ENCODE measurements at regions not wholly inside any gene's neighbourhood (a gene's known extent, or its start where the extent isn't known, plus 50 kb on each side); places are given as distances from the start of the nearest gene placed in this dataset.

DNA sequence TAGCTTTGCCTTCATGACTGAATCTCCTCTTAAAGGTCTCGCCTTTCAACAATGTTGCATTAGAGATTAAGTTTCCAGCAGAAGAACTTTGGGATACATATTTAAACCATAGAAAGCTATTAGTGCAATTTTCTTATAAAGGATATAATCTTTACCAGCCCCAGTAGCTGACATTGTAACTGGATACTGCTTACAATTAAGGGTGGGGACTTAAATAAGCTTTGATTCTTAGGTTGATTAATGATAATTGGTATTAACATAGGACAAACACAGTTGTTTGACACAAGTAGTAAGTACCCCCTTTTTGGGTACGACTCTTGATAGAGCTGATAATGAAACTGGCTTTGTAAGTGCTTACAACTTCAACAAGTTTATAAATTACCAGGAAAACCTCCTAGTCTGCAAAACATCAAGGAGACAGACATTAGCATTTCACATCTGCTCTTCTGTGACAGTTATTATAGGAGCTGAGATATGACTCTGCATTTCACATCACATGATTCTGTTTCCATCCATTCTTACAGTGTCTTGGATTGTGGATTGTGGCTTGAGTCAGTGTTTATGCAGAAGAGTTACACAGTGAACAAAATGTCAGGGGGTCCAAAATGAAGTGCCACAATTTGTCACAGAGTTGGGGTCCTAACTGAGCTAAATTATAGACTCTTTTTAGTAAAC is 249.1 kb upstream of the E2F7 start:
- intact Hi-C loops (cut with micrococcal nuclease) = no loop called here

DNA sequence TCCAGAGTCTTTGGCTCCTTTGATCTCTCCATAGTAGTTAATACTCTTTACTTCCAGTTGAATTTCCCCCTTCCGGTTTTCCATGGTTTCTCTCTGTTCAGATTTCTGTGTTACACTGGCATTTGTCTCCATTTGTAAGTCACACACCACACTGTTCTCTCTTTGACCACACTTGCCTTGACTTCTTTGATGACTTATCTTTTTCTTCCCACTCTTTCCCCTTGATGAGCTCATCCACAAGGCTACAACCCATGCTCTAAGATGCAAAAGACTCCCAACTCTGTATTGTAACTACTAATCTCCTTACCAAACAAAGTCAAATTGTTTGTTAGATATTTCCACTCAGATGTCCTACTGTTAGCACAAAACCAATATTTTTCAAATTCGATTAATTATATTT is 242.7 kb upstream of the E2F7 start:
- intact Hi-C loops (cut with micrococcal nuclease) = no loop called here

DNA sequence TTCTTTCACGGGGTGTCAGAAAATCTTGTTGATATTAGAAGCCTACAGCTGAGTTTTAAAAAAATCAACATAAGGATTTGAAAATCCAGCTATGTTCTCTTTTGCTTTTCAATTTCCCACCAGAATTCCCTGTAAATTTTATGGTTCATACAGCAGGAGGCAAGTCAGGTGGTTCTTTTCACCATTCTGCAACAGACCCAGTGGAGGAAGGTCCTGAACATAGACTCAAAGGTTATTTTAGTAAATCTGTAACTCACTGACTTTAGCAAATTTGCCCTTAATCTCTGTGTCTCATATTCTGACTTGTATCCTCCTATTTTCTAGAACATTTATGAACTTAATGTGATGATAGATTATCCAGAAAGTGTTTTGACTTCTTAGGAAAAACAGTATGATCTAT is 235.4 kb upstream of the E2F7 start:
- intact Hi-C loops (cut with micrococcal nuclease) = no loop called here

- intact Hi-C loops (cut with micrococcal nuclease) = no loop called here
Measured at GRCh38 chr12:77299910-77300669, 234.7 kb upstream of the E2F7 start.

DNA sequence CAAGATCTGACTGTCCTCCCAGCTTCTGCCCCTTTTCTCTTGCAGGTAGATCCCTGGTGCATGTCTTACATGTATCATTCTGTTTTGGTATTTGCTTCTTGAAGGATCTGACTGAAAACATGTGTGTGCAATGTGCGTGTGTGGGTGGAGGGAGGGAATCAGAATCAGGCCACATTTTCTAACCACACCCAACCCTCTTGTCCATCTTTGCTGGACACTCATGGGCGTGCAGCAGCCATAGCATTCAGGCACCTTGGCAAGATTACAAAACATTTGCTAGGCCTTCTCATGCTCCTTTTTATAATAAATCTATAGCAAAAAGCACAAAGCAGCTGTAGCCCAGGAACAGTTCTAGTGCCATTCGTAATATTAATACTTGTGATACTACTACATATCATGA is 233.6 kb upstream of the E2F7 start:
- intact Hi-C loops (cut with micrococcal nuclease) = no loop called here

DNA sequence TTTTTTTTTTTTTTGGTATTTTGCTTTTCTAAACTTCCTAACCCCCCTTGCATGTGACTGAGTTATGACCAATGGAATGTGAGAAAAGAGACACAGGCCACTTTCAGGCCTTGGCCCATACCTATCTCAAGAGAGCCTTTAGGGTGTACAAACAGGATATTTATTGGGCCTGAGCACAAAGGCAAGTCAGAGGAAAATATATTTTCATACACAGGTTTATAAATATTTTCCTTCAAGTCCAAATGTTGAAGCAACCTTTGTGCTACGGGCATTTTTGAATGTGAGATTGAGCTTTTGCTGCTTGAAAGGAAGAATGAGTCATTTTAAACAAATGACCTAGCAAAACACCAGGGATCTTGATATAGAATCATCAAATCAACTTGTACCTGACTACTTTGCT is 228.6 kb upstream of the E2F7 start:
- intact Hi-C loops (cut with micrococcal nuclease) = no loop called here

DNA sequence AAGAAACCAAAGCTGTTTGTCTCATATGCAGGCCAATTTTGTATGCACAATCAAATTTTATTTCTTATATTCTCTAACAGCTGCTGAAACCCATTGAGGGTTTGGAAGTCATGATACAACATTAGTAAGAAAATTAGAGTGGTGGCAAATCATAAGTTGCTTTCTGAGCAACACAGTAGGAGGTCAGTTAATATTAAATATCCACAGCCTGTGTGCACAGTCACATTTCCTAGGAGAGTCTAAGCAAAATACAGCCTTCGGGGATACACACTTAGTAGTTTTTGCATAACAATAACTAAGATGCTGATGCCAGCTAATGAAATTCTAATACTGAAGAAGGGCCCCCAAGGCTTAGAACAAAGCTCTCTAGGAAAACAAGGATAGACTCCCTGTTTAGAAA is 209.6 kb upstream of the E2F7 start:
- intact Hi-C loops (cut with micrococcal nuclease) = no loop called here

DNA sequence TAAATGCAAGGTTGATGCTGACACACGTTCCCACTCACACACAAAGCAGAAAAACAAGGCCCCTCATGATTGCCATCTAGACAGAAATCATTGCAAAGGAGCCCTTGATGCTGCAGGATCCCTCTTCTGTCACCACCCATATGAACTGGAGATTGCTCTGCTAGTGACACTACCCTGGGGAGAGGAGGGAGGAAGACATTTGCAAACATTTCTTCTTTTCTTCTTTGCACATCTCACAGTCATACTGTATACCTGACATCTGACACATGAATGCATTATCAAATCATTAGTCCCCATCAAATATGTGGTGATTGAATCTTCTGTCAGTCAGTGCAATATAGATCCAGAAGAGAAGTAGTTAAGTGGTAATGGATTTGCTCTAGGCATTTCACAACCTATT is 208.5 kb upstream of the E2F7 start:
- intact Hi-C loops (cut with micrococcal nuclease) = no loop called here

DNA sequence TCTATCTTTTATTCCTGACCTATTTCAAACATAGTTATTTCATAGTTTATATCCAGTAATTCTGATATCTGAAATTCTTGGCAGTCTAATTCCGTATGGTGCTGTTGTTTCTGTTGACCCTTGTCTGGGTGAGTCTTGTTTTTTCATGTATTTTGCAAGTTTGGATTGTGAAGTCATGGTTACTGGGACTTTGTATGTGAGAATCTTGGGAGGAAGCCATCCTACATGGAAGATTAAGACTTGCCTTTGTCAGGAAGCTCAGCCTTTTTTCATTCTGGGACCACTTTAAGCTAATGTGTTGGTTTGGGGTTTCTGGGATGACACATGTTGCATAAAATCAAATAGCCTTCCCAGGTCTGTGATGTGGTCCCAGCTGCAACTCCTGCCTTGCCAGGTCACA is 191.6 kb upstream of the E2F7 start:
- intact Hi-C loops (cut with micrococcal nuclease) = no loop called here

GRCh38 chr12:77253321-77253720 is 188.0 kb upstream of the E2F7 start:
- intact Hi-C loops (cut with micrococcal nuclease) = no loop called here

- intact Hi-C loops (cut with micrococcal nuclease) = no loop called here
Measured at GRCh38 chr12:77251799-77252198, 186.4 kb upstream of the E2F7 start.

- intact Hi-C loops (cut with micrococcal nuclease) = no loop called here
Measured at GRCh38 chr12:77249892-77250291, 184.5 kb upstream of the E2F7 start.

DNA sequence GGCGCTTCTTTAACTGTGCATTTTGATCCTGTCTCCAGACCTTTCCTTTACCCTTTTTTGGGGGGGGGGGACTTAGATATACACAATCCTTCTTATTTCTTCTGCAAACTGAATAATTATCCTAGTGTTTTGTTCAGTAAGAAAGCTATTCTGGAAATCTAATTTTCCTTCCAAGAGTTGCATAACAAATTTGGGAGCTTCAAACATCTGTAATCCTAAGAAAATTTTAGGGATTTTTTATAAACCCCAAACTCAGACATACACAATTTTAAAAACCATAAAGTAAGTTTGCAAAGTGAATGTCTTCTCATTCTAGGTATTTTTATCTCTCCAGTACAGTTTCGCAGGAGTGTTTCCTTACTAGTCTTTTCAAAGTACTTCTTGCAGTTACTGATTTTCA is 182.7 kb upstream of the E2F7 start:
- intact Hi-C loops (cut with micrococcal nuclease) = no loop called here

DNA sequence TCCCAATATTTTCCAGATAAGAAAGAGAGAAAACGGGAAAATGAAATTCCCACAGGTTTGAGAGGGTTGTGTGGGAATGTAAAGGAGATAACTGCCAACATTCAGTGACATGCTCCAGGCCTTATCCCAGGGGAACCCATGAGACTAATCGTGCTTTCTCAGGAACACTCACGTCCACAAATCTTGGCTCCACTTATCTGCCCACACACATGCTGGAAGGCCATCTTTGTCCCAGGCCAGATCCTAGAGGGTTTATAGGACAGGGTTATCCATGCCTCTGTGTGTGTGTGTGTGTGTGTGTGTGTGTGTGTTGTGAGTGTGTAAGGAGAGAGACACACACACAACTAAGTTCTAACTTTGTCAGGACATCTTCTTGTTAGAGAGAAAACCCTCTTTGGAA is 182.2 kb upstream of the E2F7 start:
- intact Hi-C loops (cut with micrococcal nuclease) = no loop called here

DNA sequence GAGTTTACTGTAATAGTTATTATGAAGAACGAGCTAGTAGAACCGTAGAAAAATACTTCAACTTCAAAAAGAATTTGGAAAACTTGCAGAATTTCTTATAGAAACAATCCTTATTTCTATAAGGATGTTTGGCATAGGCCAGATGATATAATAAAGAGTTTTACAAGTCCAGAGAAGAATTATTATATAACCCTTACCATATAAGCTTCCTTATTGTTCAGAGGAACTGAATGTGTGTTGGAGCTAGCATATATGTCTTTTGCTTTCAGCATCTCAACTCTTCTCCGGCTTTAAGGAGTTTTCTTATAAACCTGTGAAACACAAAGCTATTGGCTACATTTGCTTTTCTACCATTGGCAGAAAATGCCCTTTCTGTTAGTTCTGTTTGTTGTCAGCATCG is 178.0 kb upstream of the E2F7 start:
- intact Hi-C loops (cut with micrococcal nuclease) = no loop called here

DNA sequence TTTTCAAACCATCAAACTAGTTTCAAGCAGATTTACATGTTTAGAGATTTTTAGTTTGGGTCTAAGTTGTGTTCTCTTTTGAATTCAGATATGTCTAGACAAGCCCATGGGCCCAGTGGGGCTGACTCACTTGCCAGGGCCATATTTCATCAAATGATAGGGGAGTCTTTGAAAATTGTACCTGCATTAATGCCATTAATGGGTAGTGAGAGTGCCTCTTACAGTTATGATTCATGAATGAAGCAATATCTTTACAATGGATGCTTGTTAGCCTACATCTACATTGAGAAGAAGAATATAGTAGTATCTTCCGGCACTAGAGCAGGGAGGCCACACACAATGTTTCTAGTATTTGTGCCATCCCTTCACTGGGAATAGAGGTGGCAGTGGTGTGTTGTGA is 174.2 kb upstream of the E2F7 start:
- intact Hi-C loops (cut with micrococcal nuclease) = no loop called here

GRCh38 chr12:77238335-77238734 is 173.0 kb upstream of the E2F7 start:
- intact Hi-C loops (cut with micrococcal nuclease) = no loop called here

- intact Hi-C loops (cut with micrococcal nuclease) = no loop called here
Measured at GRCh38 chr12:77237896-77238295, 172.5 kb upstream of the E2F7 start.

DNA sequence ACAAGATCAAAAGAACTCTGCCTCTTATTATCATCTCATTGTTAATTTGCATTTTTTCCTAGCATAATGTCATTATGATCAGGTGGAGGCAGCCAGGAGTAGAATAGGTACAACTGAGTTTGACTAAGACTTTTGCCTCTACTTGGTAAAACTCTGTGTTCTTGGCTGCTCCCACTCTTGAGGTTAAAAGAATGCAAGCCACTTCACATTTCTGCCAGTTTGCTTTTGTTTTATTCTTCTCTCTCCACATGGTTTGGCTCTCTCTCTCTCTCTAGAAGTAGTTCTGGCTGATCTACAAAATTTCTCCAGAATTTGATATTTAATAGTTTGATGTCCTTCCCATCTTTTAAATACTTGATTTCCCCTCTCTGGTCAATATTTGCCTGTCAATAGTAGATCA is 170.7 kb upstream of the E2F7 start:
- intact Hi-C loops (cut with micrococcal nuclease) = no loop called here

- intact Hi-C loops (cut with micrococcal nuclease) = no loop called here
Measured at GRCh38 chr12:77232045-77232444, 166.7 kb upstream of the E2F7 start.

DNA sequence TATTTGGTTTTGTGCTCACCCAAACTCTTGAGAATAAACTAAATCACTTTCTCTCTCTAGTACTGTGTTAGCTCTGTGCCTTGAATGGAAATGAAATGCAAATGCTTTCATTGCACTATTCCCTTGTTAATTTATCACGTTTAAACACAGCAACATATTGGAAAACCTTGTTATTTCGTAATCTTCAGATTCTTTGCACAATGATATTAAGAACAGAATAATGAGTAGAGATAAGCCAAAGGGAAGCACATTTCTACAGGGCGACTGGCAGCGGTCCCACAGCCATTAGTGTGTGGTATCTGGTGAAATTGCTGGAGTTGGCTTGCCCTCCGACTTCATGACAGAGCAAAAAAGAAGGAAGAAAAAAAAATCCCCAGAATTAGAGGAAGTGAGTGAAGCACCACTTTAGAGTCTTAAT is 166.1 kb upstream of the E2F7 start:
- intact Hi-C loops (cut with micrococcal nuclease) = no loop called here

GRCh38 chr12:77229640-77230442 is 164.5 kb upstream of the E2F7 start:
- intact Hi-C loops (cut with micrococcal nuclease) = no loop called here

Measured in T-helper 2 cell treated with Interferon-gamma antibody and Interleukin-4, amounts not matched to agents 100 ng/mL and 5 ng/mL, for 36 hours (primary cell).